Astrocyte of the spinal cord (primary cell): ENCODE measurements at regions not wholly inside any gene's neighbourhood (a gene's known extent, or its start where the extent isn't known, plus 50 kb on each side); places are given as distances from the start of the nearest gene placed in this dataset.
A peak's percentile ranks its signal among the peaks of the same experiment; 100 is the strongest.
"Not testable (repeated sequence)": the region's sequence is repeated elsewhere in the genome, so short reads cannot be mapped to it uniquely, and the experiment has no call there.

Experiments
- DNase-seq: peaks from one replicate; pipeline ENCODE4 v3.0.0; 2011; ENCODE audit warnings: low read depth, low spot score
- H3K4me3 ChIP-seq: 2 replicates; pipeline ENCODE4 v1.5.1; 2011; ENCODE audit warnings: low read depth, mild to moderate bottlenecking, low read length, moderate library complexity
- CTCF ChIP-seq: IDR thresholded peaks from 2 replicates; pipeline ENCODE4 v1.5.1; 2012; ENCODE audit warnings: low read depth, mild to moderate bottlenecking, low read length, inconsistent platforms
- in situ Hi-C: cut with HindIII; loops from 2 replicates; pipeline ENCODE4 v1.10.0; 2017; ENCODE audit warnings: low sequenced_read_pairs

- H3K4me3 ChIP-seq, result no peak overlapping the region
- TF ChIP-seq CTCF, result no peak
- DNase-seq, result no peak
- in situ Hi-C loops, result no loop called here
Observed at GRCh38 chr9:111744363-111744762, 50.4 kb downstream of the SHOC1 start.

GRCh38 chr9:111743275-111743674 lies 51.5 kb downstream of the SHOC1 start:
- peak; percentile 61 for DNase-seq
- in situ Hi-C loops, result no loop called here
- no peak for TF ChIP-seq CTCF
- H3K4me3 ChIP-seq, result no peak overlapping the region

GRCh38 chr9:111740739-111741138 lies 54.0 kb downstream of the SHOC1 start:
- no peak for DNase-seq
- H3K4me3 ChIP-seq, result no peak overlapping the region
- in situ Hi-C loops, result no loop called here
- TF ChIP-seq CTCF, result no peak

GRCh38 chr9:111736714-111737113 lies 58.0 kb downstream of the SHOC1 start:
- in situ Hi-C loops, result no loop called here
- no peak for DNase-seq
- H3K4me3 ChIP-seq, result no peak overlapping the region
- TF ChIP-seq CTCF, result no peak

- DNase-seq, in situ Hi-C loops, H3K4me3 ChIP-seq: not testable (repeated sequence)
Observed at GRCh38 chr9:111735344-111735743, 59.4 kb downstream of the SHOC1 start.

- H3K4me3 ChIP-seq, result no peak overlapping the region
- TF ChIP-seq CTCF, result no peak
- peak; percentile 53 for DNase-seq
- in situ Hi-C loops, result no loop called here
Observed at GRCh38 chr9:111731928-111732327, 62.8 kb downstream of the SHOC1 start.

- in situ Hi-C loops, result no loop called here
- H3K4me3 ChIP-seq, result no peak overlapping the region
- TF ChIP-seq CTCF, result no peak
- peak; percentile 58 for DNase-seq
Observed at GRCh38 chr9:111730937-111731567, 63.7 kb downstream of the SHOC1 start.
